ENCODE measurements at regions not wholly inside any gene's neighbourhood (a gene's known extent, or its start where the extent isn't known, plus 50 kb on each side); places are given as distances from the start of the nearest gene placed in this dataset.

- H3K4me3 ChIP-seq (ENCODE audit: low read length): no peak overlapping the region
- DNase-seq (ENCODE audit: low read depth): no peak
- TF ChIP-seq, protein P1, sequence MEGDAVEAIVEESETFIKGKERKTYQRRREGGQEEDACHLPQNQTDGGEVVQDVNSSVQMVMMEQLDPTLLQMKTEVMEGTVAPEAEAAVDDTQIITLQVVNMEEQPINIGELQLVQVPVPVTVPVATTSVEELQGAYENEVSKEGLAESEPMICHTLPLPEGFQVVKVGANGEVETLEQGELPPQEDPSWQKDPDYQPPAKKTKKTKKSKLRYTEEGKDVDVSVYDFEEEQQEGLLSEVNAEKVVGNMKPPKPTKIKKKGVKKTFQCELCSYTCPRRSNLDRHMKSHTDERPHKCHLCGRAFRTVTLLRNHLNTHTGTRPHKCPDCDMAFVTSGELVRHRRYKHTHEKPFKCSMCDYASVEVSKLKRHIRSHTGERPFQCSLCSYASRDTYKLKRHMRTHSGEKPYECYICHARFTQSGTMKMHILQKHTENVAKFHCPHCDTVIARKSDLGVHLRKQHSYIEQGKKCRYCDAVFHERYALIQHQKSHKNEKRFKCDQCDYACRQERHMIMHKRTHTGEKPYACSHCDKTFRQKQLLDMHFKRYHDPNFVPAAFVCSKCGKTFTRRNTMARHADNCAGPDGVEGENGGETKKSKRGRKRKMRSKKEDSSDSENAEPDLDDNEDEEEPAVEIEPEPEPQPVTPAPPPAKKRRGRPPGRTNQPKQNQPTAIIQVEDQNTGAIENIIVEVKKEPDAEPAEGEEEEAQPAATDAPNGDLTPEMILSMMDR (IDR thresholded peaks at IDR 0.05; ENCODE audit: insufficient read depth, low read depth, low read length, missing control alignments): no peak
Measured at GRCh38 chr1:5343256-5344020, 648.8 kb downstream of the NPHP4 start.

DNA sequence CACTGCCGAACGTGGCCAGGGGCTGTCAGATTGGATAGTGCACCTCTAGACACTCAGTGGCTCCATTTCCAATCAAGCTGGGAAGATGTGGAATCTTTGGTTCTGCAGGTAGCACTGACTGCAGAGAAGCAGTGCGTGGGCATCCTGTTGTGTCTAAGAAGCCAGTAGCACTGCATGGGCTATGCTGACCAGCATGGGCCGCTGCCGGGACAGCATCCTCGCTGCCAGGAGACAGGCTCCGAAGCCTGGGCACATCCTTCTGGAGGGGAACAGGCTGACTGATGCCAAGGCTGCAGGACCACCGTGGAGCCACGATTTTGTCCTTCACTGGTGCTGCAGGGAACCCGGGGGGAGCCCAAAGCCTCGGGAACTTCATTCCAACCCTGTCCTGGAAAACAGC, 649.4 kb downstream of the NPHP4 start:
- TF ChIP-seq, protein P1 (IDR thresholded peaks at IDR 0.05; ENCODE audit: insufficient read depth, low read depth, low read length, missing control alignments): no peak
- H3K4me3 ChIP-seq (ENCODE audit: low read length): no peak overlapping the region
- DNase-seq (ENCODE audit: low read depth): no peak

DNA sequence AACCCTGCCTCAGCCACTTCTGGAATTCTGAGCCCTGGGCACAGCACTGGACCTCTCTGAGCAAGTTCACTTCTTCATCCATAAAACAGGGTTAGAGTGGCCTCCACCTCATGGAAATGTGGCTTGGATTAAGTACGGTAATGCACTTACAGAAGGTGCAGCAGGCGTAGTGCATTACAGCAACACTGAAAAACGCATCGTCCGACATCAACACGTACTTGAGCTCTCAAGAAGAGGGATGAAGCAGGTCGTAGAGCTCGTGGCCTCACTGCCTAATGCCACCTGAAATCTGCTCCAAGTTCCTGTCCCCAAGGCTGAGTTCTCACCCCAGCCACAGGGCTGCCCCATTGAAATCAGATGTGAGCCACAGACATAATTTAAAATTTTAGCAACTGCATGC, 650.1 kb downstream of the NPHP4 start:
- H3K4me3 ChIP-seq (ENCODE audit: low read length): no peak overlapping the region
- DNase-seq (ENCODE audit: low read depth): no peak
- TF ChIP-seq, protein P1 (IDR thresholded peaks at IDR 0.05; ENCODE audit: insufficient read depth, low read depth, low read length, missing control alignments): no peak

GRCh38 chr1:5341471-5341870, 650.8 kb downstream of the NPHP4 start:
- TF ChIP-seq, protein P1 (IDR thresholded peaks at IDR 0.05; ENCODE audit: insufficient read depth, low read depth, low read length, missing control alignments): no peak
- H3K4me3 ChIP-seq (ENCODE audit: low read length): no peak overlapping the region
- no peak for DNase-seq (ENCODE audit: low read depth)

GRCh38 chr1:5340560-5341130, 651.6 kb downstream of the NPHP4 start:
- TF ChIP-seq, protein P1 (IDR thresholded peaks at IDR 0.05; ENCODE audit: insufficient read depth, low read depth, low read length, missing control alignments): no peak
- no peak overlapping the region for H3K4me3 ChIP-seq (ENCODE audit: low read length)
- no peak for DNase-seq (ENCODE audit: low read depth)

GRCh38 chr1:5338466-5338865, 653.8 kb downstream of the NPHP4 start:
- no peak for DNase-seq (ENCODE audit: low read depth)
- TF ChIP-seq, protein P1 (IDR thresholded peaks at IDR 0.05; ENCODE audit: insufficient read depth, low read depth, low read length, missing control alignments): no peak
- H3K4me3 ChIP-seq (ENCODE audit: low read length): no peak overlapping the region

GRCh38 chr1:5333291-5333690, 658.9 kb downstream of the NPHP4 start:
- DNase-seq (ENCODE audit: low read depth): no peak
- TF ChIP-seq, protein P1 (IDR thresholded peaks at IDR 0.05; ENCODE audit: insufficient read depth, low read depth, low read length, missing control alignments): no peak
- no peak overlapping the region for H3K4me3 ChIP-seq (ENCODE audit: low read length)
